IMR-90 (cell line): ENCODE measurements at regions not wholly inside any gene's neighbourhood (a gene's known extent, or its start where the extent isn't known, plus 50 kb on each side); places are given as distances from the start of the nearest gene placed in this dataset.

Experiments used
- ATAC-seq: fragments of 200-7000 bp; cut with Tn5 transposase; 2 replicates; pipeline ENCODE4 v1.9.1; 2020; ENCODE audit warnings: low read depth, mild to moderate bottlenecking, moderate library complexity
- BruUV-seq: library from RNA; stranded (reverse); fragments of 400-500 nt; replicated peaks from 2 replicates; lab custom pipeline; 2021; lab: Mats Ljungman, UMichigan
- CTCF ChIA-PET: fragments of 300-600 bp; formaldehyde crosslinking; extraction: SDS; loops from one replicate; lab custom pipeline; 2021; ENCODE audit warnings: antibody characterized with exemption; lab: Yijun Ruan, JAX
- POLR2A ChIA-PET: fragments of 300-600 bp; sonication (Branson Sonifier 250); formaldehyde crosslinking; loops from one replicate; lab custom pipeline; 2022; ENCODE audit warnings: antibody characterized with exemption; ENCODE audit not compliant: unreplicated experiment; lab: Charles Lee
- DNase-seq: peaks from one replicate; pipeline ENCODE4 v3.0.0; 2013
- H2AFZ ChIP-seq: replicated peaks from 2 replicates; pipeline ENCODE3; 2013; ENCODE audit warnings: low read length, mild to moderate bottlenecking; ENCODE audit not compliant: poor library complexity
- H2AK5ac ChIP-seq: 2 replicates; pipeline ENCODE4 v1.6.1; 2013; ENCODE audit warnings: low read depth, low read length, inconsistent platforms
- H2AK9ac ChIP-seq: replicated peaks from 2 replicates; pipeline ENCODE3; 2013; ENCODE audit warnings: mild to moderate bottlenecking, low read depth, low read length, moderate library complexity; ENCODE audit not compliant: poor library complexity
- H2BK120ac ChIP-seq: 2 replicates; pipeline ENCODE4 v1.6.1; 2013; ENCODE audit warnings: low read depth, low read length, inconsistent platforms
- H2BK15ac ChIP-seq: 3 replicates; pipeline ENCODE4 v1.6.1; 2013; ENCODE audit warnings: low read depth, low read length, inconsistent platforms
- H2BK20ac ChIP-seq: 2 replicates; pipeline ENCODE4 v1.6.1; 2013; ENCODE audit warnings: low read depth, mild to moderate bottlenecking, inconsistent platforms, low read length, moderate library complexity
- H2BK5ac ChIP-seq: 2 replicates; pipeline ENCODE4 v1.6.1; 2013; ENCODE audit warnings: mild to moderate bottlenecking, low read depth, low read length, inconsistent platforms; ENCODE audit not compliant: poor library complexity, severe bottlenecking
- H3K14ac ChIP-seq: replicated peaks from 2 replicates; pipeline ENCODE4 v1.6.1; 2013; ENCODE audit warnings: low read depth, low read length, inconsistent platforms
- H3K18ac ChIP-seq: 2 replicates; pipeline ENCODE4 v1.6.1; 2013; ENCODE audit warnings: low read depth, low read length, control low read depth
- H3K23ac ChIP-seq: 2 replicates; pipeline ENCODE4 v1.6.1; 2013; ENCODE audit warnings: low read depth, low read length, inconsistent platforms
- H3K27ac ChIP-seq: 2 replicates; pipeline ENCODE4 v1.5.1; 2013; ENCODE audit warnings: mild to moderate bottlenecking, control low read depth, low read length; ENCODE audit not compliant: insufficient read depth
- H3K27me3 ChIP-seq: 2 replicates; pipeline ENCODE4 v1.6.1; 2013; ENCODE audit warnings: low read length; ENCODE audit not compliant: control insufficient read depth, insufficient read depth
- H3K36me3 ChIP-seq: 2 replicates; pipeline ENCODE4 v1.6.1; 2013; ENCODE audit warnings: low read length, mixed read lengths; ENCODE audit not compliant: control insufficient read depth, insufficient read depth
- H3K4ac ChIP-seq: 2 replicates; pipeline ENCODE4 v1.6.1; 2013; ENCODE audit warnings: low read depth, low read length, inconsistent platforms
- H3K4me1 ChIP-seq: 2 replicates; pipeline ENCODE4 v1.6.1; 2013; ENCODE audit warnings: low read length, mixed read lengths; ENCODE audit not compliant: control insufficient read depth, insufficient read depth
- H3K4me2 ChIP-seq: 2 replicates; pipeline ENCODE4 v1.6.1; 2013; ENCODE audit warnings: low read depth, mild to moderate bottlenecking, control low read depth, low read length, moderate library complexity
- H3K4me3 ChIP-seq: 2 replicates; pipeline ENCODE4 v1.5.1; 2013; ENCODE audit warnings: low read depth, mild to moderate bottlenecking, control low read depth, low read length, moderate library complexity; ENCODE audit not compliant: insufficient read depth
- H3K56ac ChIP-seq: 2 replicates; pipeline ENCODE4 v1.6.1; 2013; ENCODE audit warnings: low read length, inconsistent platforms; ENCODE audit not compliant: insufficient read depth; ENCODE audit errors: extremely low read depth
- H3K79me1 ChIP-seq, 2 experiments: 2 replicates each; pipeline ENCODE4 v1.6.1; 2013; ENCODE audit warnings: low read length in 2 of 2, inconsistent platforms in 1 of 2, low read depth in 1 of 2
- H3K9ac ChIP-seq: 2 replicates; pipeline ENCODE4 v1.6.1; 2013; ENCODE audit warnings: low read depth, low read length, control low read depth
- H3K9me1 ChIP-seq: 2 replicates; pipeline ENCODE4 v1.6.1; 2013; ENCODE audit warnings: low read length, inconsistent platforms; ENCODE audit not compliant: insufficient read depth
- H3K9me3 ChIP-seq: 2 replicates; pipeline ENCODE4 v1.6.1; 2013; ENCODE audit warnings: low read length; ENCODE audit not compliant: control insufficient read depth, insufficient read depth
- H4K20me1 ChIP-seq: 2 replicates; pipeline ENCODE4 v1.6.1; 2013; ENCODE audit warnings: low read length, inconsistent platforms; ENCODE audit not compliant: insufficient read depth
- H4K5ac ChIP-seq: 2 replicates; pipeline ENCODE4 v1.6.1; 2013; ENCODE audit warnings: mild to moderate bottlenecking, low read depth, low read length, control low read depth
- H4K8ac ChIP-seq, 2 experiments: 2 replicates each; pipeline ENCODE4 v1.6.1; 2013; ENCODE audit warnings: low read depth in 2 of 2, low read length in 2 of 2, control low read depth in 1 of 2, inconsistent platforms in 1 of 2
- H4K91ac ChIP-seq: 2 replicates; pipeline ENCODE4 v1.6.1; 2013; ENCODE audit warnings: low read depth, low read length, inconsistent platforms; ENCODE audit not compliant: insufficient read depth
- BHLHE40 ChIP-seq: fragments of 150-350 bp; IDR thresholded peaks from 2 replicates; pipeline ENCODE4 v1.6.1; 2016; ENCODE audit warnings: mild to moderate bottlenecking, low read depth, low read length
- CEBPB ChIP-seq: IDR thresholded peaks from 2 replicates; pipeline ENCODE4 v1.6.1; 2012; ENCODE audit warnings: low read depth, low read length, improper control_type of control experiment
- CHD1 ChIP-seq: IDR thresholded peaks from 2 replicates; pipeline ENCODE4 v1.6.1; 2012; ENCODE audit warnings: low read depth, low read length, improper control_type of control experiment
- CTCF ChIP-seq: conservative IDR thresholded peaks from 2 replicates; pipeline ENCODE4 v1.5.1; 2012; ENCODE audit warnings: mild to moderate bottlenecking, low read depth, low read length, improper control_type of control experiment
- ELK1 ChIP-seq: fragments of 150-350 bp; IDR thresholded peaks from 2 replicates; pipeline ENCODE4 v1.6.1; 2016; ENCODE audit warnings: low read depth, mild to moderate bottlenecking, low read length, moderate library complexity, borderline replicate concordance
- FOS ChIP-seq: fragments of 150-350 bp; IDR thresholded peaks from 2 replicates; pipeline ENCODE4 v1.6.1; 2016; ENCODE audit warnings: low read depth, low read length
- MAZ ChIP-seq: IDR thresholded peaks from 2 replicates; pipeline ENCODE4 v1.6.1; 2012; ENCODE audit warnings: low read depth, mild to moderate bottlenecking, low read length, improper control_type of control experiment, moderate library complexity, borderline replicate concordance
- MXI1 ChIP-seq: IDR thresholded peaks from 2 replicates; pipeline ENCODE4 v1.6.1; 2012; ENCODE audit warnings: low read depth, mild to moderate bottlenecking, low read length, moderate library complexity, borderline replicate concordance
- NFE2L2 ChIP-seq: fragments of 150-350 bp; IDR thresholded peaks from 2 replicates; pipeline ENCODE4 v1.6.1; 2016; ENCODE audit warnings: low read depth, mild to moderate bottlenecking, low read length
- POLR2A ChIP-seq: IDR thresholded peaks from 2 replicates; pipeline ENCODE4 v1.6.1; 2012; ENCODE audit warnings: mild to moderate bottlenecking, low read depth, low read length
- RAD21 ChIP-seq: IDR thresholded peaks from 2 replicates; pipeline ENCODE4 v1.6.1; 2012; ENCODE audit warnings: low read length, improper control_type of control experiment
- RCOR1 ChIP-seq: IDR thresholded peaks from 2 replicates; pipeline ENCODE4 v1.6.1; 2012; ENCODE audit warnings: mild to moderate bottlenecking, low read length, improper control_type of control experiment; ENCODE audit not compliant: insufficient replicate concordance
- RFX5 ChIP-seq: IDR thresholded peaks from 2 replicates; pipeline ENCODE4 v1.8.0; 2012; ENCODE audit warnings: low read depth, mild to moderate bottlenecking, low read length, moderate library complexity
- SMC3 ChIP-seq: fragments of 150-350 bp; IDR thresholded peaks from 2 replicates; pipeline ENCODE4 v1.6.1; 2016; ENCODE audit warnings: low read depth, mild to moderate bottlenecking, antibody characterized with exemption, low read length, moderate library complexity
- USF2 ChIP-seq: fragments of 150-350 bp; IDR thresholded peaks from 2 replicates; pipeline ENCODE4 v1.6.1; 2017; ENCODE audit warnings: mild to moderate bottlenecking, antibody characterized with exemption, low read length, low read depth
- WGBS, 2 experiments: methylation state at CpG; one replicate each; pipeline versions ENCODE4 v1.1.5 to v1.1.7; 2013; ENCODE audit warnings: missing lambda C conversion rate in 2 of 2; ENCODE audit not compliant: insufficient read length in 1 of 2; ENCODE audit errors: extremely low coverage in 2 of 2; 5-methylcytosine and 5-hydroxymethylcytosine counted together
- dilution Hi-C: fragments of 300-500 bp; cut with HindIII; formaldehyde crosslinking; loops from one replicate; pipeline ENCODE4 v1.14.3; 2018; ENCODE audit warnings: low sequenced_read_pairs; ENCODE audit not compliant: unreplicated experiment
- in situ Hi-C: fragments of 300-500 bp; cut with MboI; formaldehyde crosslinking; loops from 3 replicates; pipeline ENCODE4 v1.14.3; 2019; ENCODE audit warnings: low sequenced_read_pairs, inconsistent platforms, mixed read lengths
- intact Hi-C: fragments of 100-400 bp; cut with micrococcal nuclease; formaldehyde crosslinking; loops from 2 replicates; pipeline ENCODE4 v1.10.0; 2022

- no peak overlapping the region for H4K5ac ChIP-seq
- ChIA-PET POLR2A (no interaction called here), CTCF (no interaction called here)
- intact Hi-C loops (no loop called here), dilution Hi-C loops (no loop called here), in situ Hi-C loops (no loop called here)
- H3K27me3 ChIP-seq: peaks cover 18% of the 10 kb centered on the region
- TF ChIP-seq CTCF (no peak), SMC3 (no peak), BHLHE40 (no peak), FOS (no peak), ELK1 (no peak), USF2 (no peak), RAD21 (no peak), POLR2A (no peak), CHD1 (no peak), CEBPB (no peak), MAZ (no peak), NFE2L2 (no peak), RCOR1 (no peak), MXI1 (no peak), RFX5 (no peak)
- H2AFZ ChIP-seq: no peak overlapping the region
- no peak overlapping the region for H3K18ac ChIP-seq
- no peak overlapping the region for H3K9ac ChIP-seq
- no peaks in the 10 kb centered on the region for H3K36me3 ChIP-seq
- ATAC-seq (no peak), DNase-seq (no peak)
- no peak overlapping the region for H3K23ac ChIP-seq
- no peaks in the 10 kb centered on the region for H3K9me1 ChIP-seq
- no peak overlapping the region for H3K14ac ChIP-seq
- no peak overlapping the region for H2AK9ac ChIP-seq
- no peak overlapping the region for H4K8ac ChIP-seq
- no peak overlapping the region for H3K27ac ChIP-seq
- no peak overlapping the region for H2BK15ac ChIP-seq
- BruUV-seq: no TSS peak
- H2AK5ac ChIP-seq: no peak overlapping the region
- H4K20me1 ChIP-seq: no peaks in the 10 kb centered on the region
- no peak overlapping the region for H3K56ac ChIP-seq
- no peak overlapping the region for H3K4ac ChIP-seq
- no peaks in the 10 kb centered on the region for H3K79me1 ChIP-seq
- peaks cover 4% of the 10 kb centered on the region; the same call in 1 of the 2 replicates for H3K4me1 ChIP-seq
- no peak overlapping the region for H3K4me2 ChIP-seq
- H2BK20ac ChIP-seq: no peak overlapping the region
- H3K4me3 ChIP-seq: no peak overlapping the region
- no CpG with 5 or more reads among the region's 3 CpGs for WGBS, 2 experiments
- H2BK120ac ChIP-seq: no peak overlapping the region
- no peak overlapping the region for H4K91ac ChIP-seq
- H3K9me3 ChIP-seq: no peaks in the 10 kb centered on the region
- no peak overlapping the region for H2BK5ac ChIP-seq
These were observed 221.5 kb downstream of the SLC4A3 start for GRCh38 chr2:219848882-219849281.
